Fibroblast of the aortic adventitia (primary cell): ENCODE measurements at regions not wholly inside any gene's neighbourhood (a gene's known extent, or its start where the extent isn't known, plus 50 kb on each side); places are given as distances from the start of the nearest gene placed in this dataset.

Experiments
- DNase-seq: peaks from one replicate; pipeline ENCODE4 v3.0.0-alpha.2; 2010; ENCODE audit warnings: low read depth
- H3K4me3 ChIP-seq: 2 replicates; pipeline ENCODE4 v1.5.1; 2011; ENCODE audit warnings: low read depth, mild to moderate bottlenecking, control low read depth, low read length, moderate library complexity
- CTCF ChIP-seq: IDR thresholded peaks from 2 replicates; pipeline ENCODE4 v1.5.1; 2011; ENCODE audit warnings: mild to moderate bottlenecking, low read length, control low read depth, inconsistent platforms; ENCODE audit not compliant: insufficient read depth

DNA sequence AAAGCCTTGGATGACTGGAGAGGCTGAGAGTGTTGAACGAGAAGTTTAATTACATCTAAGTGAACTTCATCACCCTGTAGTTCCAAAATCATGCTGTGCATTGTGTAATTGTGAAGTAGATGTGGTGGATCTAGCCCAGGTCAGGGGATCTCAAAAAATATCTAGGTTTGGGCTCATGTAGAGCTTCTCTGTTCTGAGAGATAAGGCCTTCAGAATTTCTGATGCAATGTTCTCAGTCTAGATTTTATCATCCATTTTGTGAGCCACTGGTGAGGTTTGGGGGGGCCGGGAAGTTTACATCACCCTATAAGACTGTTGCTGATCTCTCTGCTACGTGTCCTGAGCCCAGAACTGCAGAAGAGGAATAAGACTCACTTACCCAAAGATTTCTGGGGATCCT lies 719.4 kb downstream of the SOCS6 start:
- no peak for DNase-seq
- no peak overlapping the region for H3K4me3 ChIP-seq
- no peak for TF ChIP-seq CTCF

- no peak overlapping the region for H3K4me3 ChIP-seq
- TF ChIP-seq CTCF: no peak
- DNase-seq: no peak
Observed at GRCh38 chr18:71001597-71001996, 712.8 kb downstream of the SOCS6 start.

DNA sequence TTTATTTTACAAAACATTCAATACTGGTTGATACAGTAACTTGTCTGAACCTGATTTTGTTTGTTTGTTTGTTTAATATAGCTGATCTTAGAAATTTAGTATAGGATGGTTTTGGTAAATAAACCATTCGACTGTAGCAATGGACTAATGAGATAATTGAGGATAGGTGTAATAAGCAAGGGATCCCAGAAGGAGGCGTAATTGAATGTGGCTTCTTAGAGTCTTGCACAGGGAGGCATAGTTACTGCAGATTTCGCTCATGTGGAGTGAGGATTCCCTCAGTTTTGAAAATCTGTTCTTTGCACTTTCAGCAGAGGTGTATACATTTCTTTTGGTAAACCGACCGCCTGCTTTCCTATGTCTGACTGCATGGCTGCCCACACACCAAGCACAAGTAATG lies 709.6 kb downstream of the SOCS6 start:
- peak; percentile 39 for DNase-seq
- no peak overlapping the region for H3K4me3 ChIP-seq
- peak; percentile 40 for TF ChIP-seq CTCF

DNA sequence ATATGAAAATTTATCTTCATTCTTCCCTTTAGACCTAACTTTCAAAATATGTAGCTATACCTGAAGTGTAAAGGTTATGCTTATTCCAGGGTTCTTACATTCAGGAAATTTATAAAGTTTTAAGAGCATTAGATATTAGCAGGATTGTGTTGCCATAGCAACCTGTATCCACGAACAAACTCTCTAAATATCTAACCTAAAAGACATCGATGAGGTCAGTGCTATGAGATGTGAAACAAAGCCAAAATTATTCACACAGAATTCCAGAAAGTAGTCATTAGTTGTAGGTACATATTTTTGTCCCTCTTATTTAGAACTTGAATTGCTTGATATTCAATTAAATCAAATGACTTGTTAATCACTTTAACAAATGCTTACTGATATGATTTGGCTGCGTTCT lies 705.3 kb downstream of the SOCS6 start:
- no peak for TF ChIP-seq CTCF
- H3K4me3 ChIP-seq: no peak overlapping the region
- peak; percentile 37 for DNase-seq

- TF ChIP-seq CTCF: no peak
- DNase-seq: peak; percentile 72
- no peak overlapping the region for H3K4me3 ChIP-seq
Observed at GRCh38 chr18:70991577-70991976, 702.7 kb downstream of the SOCS6 start.

DNA sequence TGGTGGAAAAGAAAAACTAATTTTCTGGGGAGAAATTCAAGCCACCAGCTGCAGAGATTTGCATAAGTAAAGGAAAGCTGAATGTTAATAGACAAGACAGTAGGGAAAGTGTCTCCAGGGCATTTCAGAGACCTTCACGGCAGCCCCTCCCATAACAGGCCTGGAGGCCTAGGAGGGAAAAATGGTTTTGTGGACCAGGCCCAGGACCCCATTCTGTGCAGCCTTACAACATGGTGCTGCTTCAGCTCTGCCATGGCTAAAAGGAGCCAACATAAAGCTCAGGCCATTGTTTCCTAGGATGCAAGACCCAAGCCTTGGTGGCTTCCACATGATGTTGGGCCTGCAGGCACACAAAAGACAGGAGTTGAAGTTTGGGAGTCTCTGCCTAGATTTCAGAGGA lies 697.1 kb downstream of the SOCS6 start:
- DNase-seq: no peak
- H3K4me3 ChIP-seq: no peak overlapping the region
- no peak for TF ChIP-seq CTCF

DNA sequence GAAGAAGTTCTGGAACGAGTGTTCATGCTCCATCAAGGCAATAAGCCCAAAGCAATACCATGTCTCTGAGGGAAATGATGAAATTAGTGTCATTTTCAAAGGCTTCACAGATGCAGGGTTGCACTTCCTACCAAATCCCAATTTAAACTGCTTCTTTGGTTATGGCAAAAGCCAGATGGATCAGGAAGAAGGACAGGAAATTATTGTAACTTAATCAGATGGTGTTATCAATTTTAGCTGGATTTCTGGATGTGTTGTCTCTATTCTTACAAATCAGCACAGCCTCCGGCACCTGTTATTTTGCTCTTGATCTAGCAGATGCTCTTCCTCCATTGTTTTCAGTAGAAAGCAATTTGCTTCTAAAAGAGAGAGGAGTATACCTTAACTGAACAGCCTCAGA lies 693.4 kb downstream of the SOCS6 start:
- DNase-seq: no peak
- H3K4me3 ChIP-seq: no peak overlapping the region
- TF ChIP-seq CTCF: no peak
